ENCODE measurements at regions not wholly inside any gene's neighbourhood (a gene's known extent, or its start where the extent isn't known, plus 50 kb on each side); places are given as distances from the start of the nearest gene placed in this dataset.

DNA sequence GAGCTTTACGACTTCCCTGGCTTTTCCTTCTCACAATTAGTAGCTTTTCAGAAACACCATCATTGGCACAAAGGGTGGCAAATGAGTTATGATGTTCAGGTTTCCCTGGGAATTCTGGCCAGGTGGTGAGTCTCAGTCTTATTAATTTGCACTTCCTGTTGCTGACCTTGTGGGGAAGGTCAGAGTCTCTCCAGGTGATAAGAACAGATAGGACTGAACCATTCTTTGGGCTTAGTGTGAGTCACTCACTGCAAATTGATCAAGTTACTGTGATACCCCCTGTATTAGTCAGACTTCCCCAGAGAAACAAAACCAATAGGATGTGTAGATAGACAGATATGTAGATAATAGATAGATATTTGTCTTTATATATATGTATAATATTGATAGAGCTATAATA is 53.8 kb upstream of the RANBP3L start:
- no peak for DNase-seq

DNA sequence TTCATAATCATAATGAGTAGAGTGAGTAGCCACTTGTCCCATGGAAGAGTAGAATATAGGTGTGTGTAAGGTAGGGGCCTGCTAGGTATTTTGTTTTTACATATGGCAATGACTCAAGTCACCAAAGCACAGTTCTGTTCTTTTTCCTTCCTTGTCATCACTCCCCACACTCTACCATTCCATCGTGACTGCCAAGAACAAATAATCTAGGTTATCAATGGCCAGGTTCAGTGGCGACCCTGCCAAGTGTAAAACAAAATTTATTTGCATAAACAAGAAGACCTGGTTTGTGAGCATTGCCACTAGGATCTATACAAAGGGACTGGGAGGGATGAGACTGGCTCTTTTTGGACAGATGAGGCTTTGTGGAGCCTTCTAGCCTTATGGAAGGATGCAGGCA is 55.2 kb upstream of the RANBP3L start:
- DNase-seq: no peak

DNA sequence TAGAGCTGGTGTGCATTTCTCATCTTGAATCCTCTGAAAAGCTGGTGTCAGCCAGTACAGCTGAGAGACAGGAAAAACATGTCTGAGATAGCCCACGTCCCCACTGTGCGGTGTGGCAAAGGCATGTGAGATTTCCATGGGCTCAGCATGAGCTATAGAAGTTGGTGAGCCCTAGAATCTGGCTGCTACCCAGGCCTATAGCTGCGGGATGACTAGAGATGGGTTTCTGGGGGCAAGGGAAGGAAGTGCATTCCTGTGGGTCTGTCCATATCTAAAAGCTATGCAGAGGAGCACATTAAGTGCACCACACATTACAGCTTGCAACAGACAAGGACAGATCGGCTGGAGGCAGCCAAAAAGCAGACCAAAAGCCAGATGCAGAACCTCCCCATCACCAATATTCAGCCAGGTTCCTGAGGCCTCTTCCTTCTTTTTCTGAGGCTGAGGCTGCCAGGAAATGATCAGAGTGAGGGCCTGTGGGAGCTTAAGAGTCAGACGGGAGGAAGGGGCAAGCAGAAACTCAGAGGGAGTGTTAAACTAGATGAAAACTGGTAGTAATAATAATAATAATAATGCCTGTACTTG is 55.8 kb upstream of the RANBP3L start:
- DNase-seq: no peak

DNA sequence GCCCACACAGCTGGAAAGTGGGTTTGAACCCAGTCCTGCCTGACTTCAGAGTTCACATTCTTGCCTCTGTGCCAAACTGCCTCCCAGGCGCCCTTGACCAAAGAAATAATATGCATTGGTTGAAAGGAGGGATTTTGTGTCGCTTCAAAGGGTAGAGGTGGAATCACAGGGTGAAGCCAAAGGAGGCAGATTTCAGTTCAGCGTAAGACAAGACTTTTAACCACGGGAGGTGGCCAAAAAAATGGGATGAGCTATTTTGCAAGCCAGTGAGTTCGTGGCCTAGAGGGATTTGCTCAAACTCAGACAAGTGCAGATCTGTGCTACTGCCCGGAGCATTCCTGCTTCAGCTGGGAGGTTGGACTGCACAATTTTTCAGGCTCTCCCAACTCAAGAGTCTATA is 57.6 kb upstream of the RANBP3L start:
- no peak for DNase-seq

DNA sequence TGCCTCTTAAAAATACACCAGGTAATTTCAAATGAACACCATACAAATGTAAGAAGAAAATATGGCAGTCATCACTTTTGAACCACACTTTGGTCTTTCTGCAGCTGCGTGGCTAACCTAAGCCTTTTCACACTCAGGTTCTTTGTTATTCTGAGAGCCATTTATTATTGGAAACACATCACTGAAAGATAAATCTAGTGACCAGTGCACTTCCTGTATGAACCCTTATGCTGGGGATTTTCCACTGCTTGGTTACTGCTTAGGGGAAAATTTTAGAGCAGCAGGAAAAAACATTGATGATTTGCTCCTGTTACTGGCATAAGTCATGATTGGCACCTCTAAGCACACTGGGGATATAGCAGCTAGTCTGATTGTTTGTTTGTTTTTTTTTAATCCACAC is 58.6 kb upstream of the RANBP3L start:
- no peak for DNase-seq

DNA sequence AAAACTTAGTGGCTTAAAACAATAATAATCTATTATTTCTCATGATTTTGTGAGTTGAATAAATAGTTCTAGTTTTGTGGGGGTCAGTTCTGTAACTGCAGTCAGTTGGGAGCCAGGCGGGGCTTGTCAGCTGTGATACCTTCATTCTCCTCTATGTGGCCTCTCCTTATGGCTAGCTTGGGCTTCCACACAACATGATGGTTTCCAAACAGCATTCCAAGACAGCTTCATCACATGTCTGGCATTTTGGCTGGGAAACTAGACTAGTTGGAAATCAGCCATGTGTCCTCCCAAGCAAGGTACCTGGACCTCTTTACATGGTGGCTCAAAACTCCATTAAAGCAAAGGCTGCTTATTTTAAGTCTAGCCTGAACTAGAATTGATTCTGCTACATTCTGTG is 61.4 kb upstream of the RANBP3L start:
- DNase-seq: no peak

DNA sequence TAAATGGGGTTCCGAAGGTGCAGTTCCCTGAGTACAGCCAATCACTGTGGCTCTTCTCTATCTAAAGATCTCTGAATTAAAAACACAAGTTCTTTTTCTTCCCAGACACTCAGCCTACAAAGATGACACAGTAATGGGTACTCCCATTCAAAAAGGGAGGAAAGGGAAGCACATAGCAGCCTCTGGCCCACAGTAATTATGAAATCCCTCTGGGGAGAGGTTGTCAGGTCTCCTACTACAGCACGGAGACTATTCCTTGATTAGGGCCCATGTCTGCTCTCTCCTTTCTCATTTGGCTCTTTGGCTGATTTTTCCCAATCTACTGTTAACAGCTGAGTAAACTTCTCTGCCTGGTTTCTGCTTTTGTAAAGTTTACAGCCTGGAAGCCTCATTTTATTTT is 62.0 kb upstream of the RANBP3L start:
- DNase-seq: no peak

DNA sequence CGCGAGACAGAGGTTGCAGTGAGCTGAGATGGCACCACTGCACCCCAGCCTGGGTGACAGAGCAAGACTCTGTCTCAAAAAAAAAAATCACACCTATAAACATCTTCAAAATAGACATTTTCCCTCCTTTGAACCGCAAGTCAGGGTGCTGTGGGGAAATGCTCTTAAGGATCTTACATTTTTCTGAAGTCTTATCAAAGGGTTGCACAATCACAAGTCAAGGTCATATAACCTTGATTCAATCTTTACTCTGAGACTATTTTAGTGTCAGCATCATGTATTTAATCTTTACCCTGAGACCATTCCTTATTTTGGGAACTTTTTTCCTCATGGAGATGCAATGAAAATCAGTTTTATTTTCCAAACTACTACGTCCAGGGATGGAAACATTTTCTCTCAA is 62.8 kb upstream of the RANBP3L start:
- DNase-seq: no peak

DNA sequence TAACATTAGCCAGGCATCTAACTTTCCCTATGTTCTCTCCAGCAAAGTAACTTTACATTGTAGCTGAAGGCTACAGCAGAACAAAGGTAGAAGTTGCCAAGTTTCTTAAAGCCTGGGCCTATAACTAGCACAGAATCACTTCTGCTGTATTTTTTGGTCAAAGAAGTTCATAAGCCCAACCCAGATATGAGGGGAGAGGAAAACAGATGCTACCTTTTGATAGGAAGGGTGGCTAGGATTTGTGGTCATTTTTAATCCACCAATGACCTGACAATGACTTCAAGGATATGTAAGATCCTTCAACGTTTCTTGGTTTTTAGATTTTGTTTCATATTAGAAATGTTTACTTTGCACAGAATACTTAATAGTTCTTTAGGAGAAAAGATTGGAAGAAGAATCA is 64.2 kb upstream of the RANBP3L start:
- DNase-seq: no peak

DNA sequence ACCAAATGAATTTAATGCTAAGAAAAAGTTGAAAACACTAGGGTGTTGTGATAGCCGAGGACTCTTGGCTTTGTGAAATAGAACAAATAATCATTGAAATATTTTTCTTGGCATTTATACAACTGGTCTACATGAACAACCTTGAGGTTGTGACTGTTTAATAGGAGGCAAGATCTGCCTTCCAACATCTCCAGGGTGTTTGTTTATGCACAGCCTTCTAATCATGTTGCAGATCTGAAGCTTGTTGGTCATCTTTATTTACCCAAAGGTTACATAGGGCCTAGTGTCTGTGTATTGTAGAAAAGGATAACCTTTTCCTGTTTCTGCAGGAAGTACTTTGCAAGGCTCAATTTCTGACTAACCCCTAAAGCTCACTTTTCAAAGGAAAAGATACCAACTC is 65.2 kb upstream of the RANBP3L start:
- DNase-seq: no peak

DNA sequence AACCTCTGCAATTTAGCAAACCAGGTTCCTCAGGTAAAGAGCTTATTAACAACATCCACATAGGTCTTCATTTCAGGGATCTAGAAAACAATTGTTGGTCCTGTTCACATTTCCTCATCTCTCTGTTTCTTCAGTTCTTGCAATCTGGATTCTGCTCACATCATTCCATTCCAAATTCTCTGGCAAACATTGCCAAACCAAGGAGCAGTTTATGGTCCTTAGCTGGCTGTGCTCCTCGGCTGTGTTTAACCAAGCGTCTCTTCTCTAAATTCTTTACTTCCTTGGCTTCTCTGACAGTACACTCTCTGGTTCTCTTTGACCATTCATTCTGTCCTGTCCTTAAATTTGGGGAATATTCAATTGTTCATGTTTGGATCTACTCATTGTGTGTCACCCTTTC is 65.8 kb upstream of the RANBP3L start:
- no peak for DNase-seq

DNA sequence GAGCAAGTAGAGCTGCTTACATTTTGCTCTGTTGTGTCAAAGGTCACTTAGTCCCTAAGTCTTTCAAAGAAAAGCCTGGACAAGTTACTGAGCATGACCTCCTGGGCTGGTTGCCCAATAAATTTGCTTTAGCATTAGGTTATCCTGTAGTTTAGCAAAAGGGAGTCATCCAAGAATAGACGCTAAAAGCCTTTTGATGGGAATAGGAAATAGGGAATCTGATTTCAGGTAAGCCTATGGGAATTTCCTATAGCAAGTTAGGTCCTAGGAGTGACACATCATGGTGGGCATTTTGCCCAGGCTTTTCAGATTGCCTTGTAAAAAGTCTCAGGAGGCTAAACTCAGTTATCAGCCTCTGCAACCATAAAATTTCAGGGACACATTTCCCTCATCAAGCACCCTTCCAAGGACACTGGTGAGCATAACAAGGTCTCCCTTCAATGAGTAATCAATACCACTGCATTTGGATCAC is 67.6 kb upstream of the RANBP3L start:
- DNase-seq: no peak

DNA sequence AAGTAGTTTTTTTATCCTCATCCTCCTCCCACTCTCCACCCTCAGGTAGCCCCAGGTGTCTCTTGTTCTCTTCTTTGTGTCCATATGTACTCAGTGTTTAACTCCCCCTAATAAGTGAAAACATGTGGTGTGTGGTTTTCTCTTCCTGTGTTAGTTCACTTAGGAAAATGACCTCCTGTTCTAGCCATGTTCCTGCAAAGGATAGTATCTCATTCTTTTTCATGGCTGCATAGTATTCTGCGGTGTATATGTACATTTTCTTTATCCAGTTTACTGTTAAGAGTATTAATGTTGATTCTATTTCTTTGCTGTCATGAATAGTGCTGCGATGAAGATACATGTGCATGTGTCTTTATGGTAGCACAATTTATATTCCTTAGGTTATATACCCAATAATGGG is 68.4 kb upstream of the RANBP3L start:
- no peak for DNase-seq

DNA sequence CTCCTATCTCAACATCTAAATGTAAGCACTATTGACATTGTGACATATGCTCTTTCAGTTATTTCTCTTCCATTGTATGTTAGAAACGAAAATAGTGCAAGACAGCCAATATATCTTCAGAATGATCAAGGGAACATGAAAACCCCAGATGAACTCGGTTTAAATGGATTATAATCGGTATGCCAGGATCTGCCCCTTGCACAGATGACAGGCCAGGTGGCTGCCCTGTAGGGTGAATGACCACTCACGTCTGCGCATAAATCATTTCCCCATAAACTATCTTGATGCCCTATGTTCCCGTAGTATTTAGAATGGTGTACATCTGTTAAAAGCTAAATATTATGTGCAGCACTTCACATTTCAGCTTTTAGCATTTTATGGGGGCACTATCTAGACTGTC is 69.7 kb upstream of the RANBP3L start:
- DNase-seq: no peak

DNA sequence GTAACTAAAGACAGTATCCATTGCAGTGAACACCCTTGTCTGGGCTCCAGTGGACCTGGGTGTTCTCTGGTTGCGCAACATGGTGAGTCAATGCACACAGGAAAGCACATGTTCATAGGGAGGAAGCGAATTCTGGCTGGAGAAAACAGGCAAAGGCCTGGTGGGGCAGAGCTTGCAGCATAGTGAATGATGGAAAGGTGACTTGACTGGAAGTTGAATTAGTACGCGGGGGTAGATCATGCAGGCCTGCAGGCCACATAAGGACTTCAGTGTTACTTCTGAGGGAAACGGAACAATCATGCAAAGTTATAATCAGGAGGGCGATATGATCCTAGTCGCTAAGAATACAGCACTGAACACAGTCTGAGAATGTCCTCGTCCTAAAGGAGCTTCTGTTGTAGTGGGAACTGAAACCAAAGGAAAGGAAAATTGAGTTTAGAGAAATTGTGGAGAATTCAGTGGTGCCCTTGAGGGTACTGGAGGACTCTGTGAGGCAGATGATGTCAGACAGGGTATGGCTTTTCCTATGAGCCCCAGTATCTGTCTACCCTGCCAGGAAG is 71.9 kb upstream of the RANBP3L start:
- no peak for DNase-seq

DNA sequence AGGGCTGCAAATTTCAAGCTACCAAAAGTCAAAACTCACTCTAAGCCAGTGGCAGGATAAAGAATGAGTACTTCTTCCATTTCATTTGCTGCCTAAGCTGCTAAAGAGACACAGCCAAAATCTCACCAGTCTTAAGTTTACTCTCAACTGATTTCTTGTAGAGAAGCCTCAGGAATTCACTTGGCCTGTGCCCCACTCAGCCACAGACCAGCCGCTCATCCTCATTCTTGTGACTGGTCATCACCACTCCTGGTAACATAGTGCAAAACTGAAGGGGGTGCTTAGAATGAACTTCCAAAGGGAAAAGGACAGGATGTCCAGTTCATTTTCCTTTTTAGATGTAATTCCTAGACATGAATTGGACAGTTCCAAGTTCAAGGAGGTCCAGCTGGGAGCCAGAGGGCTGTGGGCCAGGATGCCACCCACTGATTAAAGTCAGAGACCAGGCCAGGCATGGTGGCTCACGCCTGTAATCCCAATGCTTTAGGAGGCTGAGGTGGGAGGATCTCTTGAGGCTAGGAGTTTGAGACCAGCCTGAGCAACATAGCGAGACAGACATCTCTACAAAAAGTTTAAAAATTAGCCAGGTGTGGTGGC is 72.7 kb upstream of the RANBP3L start:
- no peak for DNase-seq

DNA sequence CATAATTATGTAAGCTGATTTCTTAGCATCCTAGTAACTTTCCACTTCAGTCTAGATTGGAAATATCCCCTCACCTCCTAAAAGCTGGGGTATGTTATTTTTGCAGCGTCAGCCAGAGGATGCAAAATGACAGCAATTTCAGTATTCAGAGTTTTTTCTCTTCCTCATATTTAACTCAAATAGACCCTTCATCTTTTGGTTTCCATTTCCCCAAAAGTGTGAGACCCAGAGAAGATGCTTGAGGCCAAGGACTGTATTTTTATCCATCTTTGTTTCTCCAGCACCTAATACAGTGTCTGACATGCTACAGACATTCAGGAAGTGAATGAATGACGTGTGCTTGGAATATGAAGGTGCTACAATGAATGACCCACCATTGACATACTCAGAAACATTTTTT is 75.5 kb upstream of the RANBP3L start:
- DNase-seq: no peak

DNA sequence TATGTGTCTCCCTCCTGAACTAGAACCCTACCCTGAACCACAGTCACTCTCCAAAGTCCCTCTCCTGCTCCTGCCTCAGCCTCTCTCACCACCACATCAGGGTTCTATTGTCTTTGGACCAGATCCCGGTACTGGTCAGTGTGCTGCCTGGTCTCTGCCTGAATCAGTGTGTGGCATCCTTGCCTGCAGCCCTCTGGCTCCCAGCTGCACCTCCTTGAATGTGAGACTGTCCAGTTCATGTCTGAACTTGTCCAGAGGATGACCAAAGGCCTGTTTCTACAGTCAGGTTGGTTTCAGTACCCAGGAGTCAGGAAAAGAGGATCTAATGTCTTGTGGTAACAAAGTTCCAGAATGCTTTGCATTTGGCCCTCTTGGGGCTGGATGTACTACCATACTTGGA is 76.8 kb upstream of the RANBP3L start:
- no peak for DNase-seq

DNA sequence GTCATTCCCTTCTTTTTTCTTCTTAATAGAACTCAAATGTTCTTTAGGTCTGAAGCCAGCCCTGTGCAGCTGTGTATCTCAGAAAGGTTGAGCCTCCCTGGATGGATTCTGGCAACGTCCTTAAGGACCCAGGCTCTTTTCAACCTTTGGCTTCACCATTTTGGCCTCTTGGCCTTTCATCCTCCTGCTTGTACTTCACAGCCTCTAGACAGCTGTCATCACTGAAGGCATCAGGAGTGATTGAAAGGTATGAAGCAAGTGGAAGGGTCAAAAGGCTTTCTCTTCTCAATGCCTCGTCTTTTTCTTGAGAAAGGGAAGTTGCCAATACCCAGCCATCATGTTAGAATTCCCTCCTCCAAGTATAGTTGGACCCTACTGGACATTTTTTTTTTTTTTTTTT is 81.2 kb upstream of the RANBP3L start:
- no peak for DNase-seq

DNA sequence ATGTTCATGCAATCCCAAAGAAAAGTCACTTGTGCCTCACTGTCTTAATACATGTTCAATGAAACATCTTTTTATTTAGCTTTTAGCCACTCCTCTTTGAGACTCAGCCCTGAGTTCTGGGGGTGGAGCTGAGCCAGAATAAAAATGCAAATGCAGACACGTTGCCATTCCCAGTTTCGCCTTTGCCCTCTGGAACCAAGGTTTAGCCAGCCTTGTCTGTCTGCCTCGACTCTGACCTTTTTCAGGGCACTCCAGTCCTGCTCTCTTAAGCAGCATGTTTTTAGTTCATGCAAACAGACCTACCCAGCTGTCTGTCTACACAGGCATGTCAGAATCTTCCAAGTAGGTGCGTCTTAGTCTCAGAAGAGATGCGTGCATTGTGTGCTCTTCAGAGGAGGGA is 82.2 kb upstream of the RANBP3L start:
- no peak for DNase-seq

DNA sequence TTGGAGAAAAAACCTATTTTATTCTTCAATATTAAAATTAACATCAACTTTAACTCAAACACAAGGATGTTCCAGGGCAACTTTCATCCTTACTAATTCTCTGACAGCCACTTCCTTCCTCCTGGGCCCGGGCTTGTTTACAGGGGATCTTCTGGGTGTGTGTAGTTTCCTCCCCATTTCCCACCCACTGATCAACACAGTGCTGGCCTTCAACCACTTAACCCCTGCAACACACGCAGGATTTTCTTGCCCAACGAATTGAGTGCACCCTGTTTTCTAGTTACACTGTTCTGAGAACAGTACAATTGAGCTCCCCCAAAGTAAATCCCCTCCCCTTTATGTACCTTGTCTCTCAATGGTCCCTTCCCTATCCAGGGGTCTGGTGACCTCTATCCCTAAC is 83.1 kb upstream of the RANBP3L start:
- DNase-seq: no peak

DNA sequence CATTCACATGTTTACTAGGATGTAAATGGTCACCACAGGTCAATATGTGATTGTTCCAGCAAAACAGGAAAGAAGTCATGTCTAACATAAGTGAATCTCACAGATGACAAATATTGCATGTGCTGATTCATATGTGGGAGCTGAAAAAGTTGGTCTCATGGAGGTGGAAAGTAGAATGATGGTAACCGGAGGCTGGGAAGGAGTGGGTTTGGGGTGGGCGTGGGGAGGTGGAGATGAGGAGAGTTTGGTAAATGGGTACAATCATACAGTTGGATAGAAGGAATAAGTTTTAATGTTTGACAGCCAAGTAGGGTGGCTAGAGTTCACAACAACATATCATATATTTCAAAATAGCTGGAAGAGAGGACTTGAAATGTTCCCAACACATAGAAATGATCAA is 83.8 kb upstream of the RANBP3L start:
- DNase-seq: no peak

DNA sequence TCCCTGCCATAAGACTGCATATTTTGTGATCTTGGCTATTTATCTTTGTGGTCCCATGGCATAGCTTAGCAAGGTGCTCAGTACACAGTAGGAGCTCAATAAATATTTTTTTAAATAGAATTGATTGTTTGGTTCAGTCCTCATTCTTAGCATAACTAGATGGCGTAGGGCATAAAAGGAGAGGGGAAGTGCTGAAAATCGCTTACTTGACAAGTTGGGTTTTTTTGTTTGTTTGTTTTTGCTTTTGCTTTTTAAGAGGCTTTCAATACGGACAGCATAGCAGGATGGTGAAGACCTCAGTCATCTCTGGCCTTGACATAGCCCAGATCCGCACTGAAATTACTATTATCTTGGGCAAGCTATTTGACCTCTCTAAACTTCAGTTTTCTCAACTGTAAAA is 86.6 kb upstream of the RANBP3L start:
- DNase-seq: no peak

DNA sequence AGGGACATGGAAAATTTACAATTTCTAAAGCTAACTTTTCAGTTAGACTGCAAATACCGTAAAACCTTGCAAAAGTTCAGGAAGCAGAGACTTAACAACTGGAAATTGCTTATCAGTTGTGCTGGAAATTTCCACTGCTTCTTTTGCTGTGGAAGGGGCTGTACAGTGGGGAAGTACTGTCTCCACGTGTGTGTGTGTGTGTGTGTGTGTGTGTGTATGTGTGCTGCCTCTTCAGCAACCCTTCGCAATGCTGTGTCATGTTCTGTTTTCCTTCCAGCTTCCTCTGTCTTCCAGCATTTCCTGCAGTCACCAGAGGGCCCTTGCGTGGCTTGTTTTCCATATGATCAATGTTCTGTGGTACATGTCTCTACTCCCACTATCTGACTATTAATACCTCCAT is 87.5 kb upstream of the RANBP3L start:
- no peak for DNase-seq

DNA sequence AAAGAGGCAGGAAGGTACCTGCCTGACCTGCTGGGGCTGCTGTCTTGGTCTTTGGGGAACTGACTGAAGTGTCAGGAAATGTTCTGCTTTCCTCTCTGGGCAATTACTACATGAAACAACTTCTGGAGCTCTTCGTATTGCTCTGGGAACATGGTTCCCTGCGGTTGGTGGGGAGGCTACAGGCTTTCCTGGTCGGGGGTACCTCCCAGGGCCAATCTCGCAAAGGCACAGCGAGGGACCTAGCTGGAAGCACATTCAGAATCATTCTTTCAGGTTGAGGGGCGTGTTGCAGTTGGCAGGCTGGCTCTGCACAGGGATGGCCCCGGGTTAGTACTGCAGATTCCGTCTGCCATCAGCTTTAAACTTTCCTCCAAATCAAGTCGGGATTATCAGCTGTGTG is 88.9 kb upstream of the RANBP3L start:
- DNase-seq: no peak
